ENCODE measurements at regions not wholly inside any gene's neighbourhood (a gene's known extent, or its start where the extent isn't known, plus 50 kb on each side); places are given as distances from the start of the nearest gene placed in this dataset.

- H3K4me3 ChIP-seq (ENCODE audit: low read depth, low read length): no peak overlapping the region
- H3K36me3 ChIP-seq (ENCODE audit: insufficient read depth): no peaks in the 10 kb centered on the region
- H3K27ac ChIP-seq (ENCODE audit: low read depth): no peak overlapping the region
- WGBS: 79% methylated on average over 3 of the region's 3 CpGs
- no peak for DNase-seq (ENCODE audit: extremely low spot score)
- H3K4me1 ChIP-seq (ENCODE audit: insufficient read depth): no peaks in the 10 kb centered on the region
Measured at GRCh38 chr13:88086577-88086976, 415.4 kb downstream of the SLITRK5 start.

GRCh38 chr13:88097541-88097940 is 426.4 kb downstream of the SLITRK5 start:
- DNase-seq (ENCODE audit: extremely low spot score): no peak
- WGBS: 22% methylated on average over 2 of the region's 2 CpGs
- Histone ChIP-seq H3K4me1 (ENCODE audit: insufficient read depth) (no peaks in the 10 kb centered on the region), H3K36me3 (ENCODE audit: insufficient read depth) (no peaks in the 10 kb centered on the region), H3K27ac (ENCODE audit: low read depth) (no peak overlapping the region), H3K4me3 (ENCODE audit: low read depth, low read length) (no peak overlapping the region)

GRCh38 chr13:88103824-88104223 is 432.7 kb downstream of the SLITRK5 start:
- Histone ChIP-seq H3K36me3 (ENCODE audit: insufficient read depth) (no peaks in the 10 kb centered on the region), H3K4me1 (ENCODE audit: insufficient read depth) (no peaks in the 10 kb centered on the region), H3K27ac (ENCODE audit: low read depth) (no peak overlapping the region), H3K4me3 (ENCODE audit: low read depth, low read length) (no peak overlapping the region)
- WGBS: 71% methylated on average over 1 of the region's 1 CpG
- DNase-seq (ENCODE audit: extremely low spot score): no peak

GRCh38 chr13:88104576-88104975 is 433.4 kb downstream of the SLITRK5 start:
- Histone ChIP-seq H3K4me1 (ENCODE audit: insufficient read depth) (no peaks in the 10 kb centered on the region), H3K27ac (ENCODE audit: low read depth) (no peak overlapping the region), H3K36me3 (ENCODE audit: insufficient read depth) (no peaks in the 10 kb centered on the region), H3K4me3 (ENCODE audit: low read depth, low read length) (no peak overlapping the region)
- 97% methylated on average over 1 of the region's 1 CpG for WGBS
- no peak for DNase-seq (ENCODE audit: extremely low spot score)

DNA sequence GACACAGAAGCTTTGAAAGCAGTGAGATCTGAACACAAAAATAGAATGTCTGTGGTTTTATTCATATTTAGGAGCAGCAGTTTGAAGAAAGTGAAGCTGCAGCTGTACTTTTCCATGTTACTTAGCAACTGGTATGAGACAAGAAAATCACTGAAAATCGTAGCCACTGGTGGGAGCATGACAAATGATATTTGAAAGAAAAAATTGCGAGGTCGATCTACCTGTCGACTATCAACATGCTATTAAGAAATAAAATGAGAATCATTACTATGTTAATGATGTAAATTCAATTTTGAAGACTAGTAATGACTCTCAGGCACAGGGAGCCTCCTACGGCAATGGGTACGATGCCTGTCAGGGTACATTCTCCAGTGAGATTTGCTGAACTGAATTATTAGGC is 436.4 kb downstream of the SLITRK5 start:
- no peaks in the 10 kb centered on the region for H3K4me1 ChIP-seq (ENCODE audit: insufficient read depth)
- 85% methylated on average over 6 of the region's 6 CpGs for WGBS
- no peaks in the 10 kb centered on the region for H3K36me3 ChIP-seq (ENCODE audit: insufficient read depth)
- DNase-seq (ENCODE audit: extremely low spot score): no peak
- no peak overlapping the region for H3K4me3 ChIP-seq (ENCODE audit: low read depth, low read length)
- H3K27ac ChIP-seq (ENCODE audit: low read depth): no peak overlapping the region

GRCh38 chr13:88112526-88112925 is 441.4 kb downstream of the SLITRK5 start:
- no peak overlapping the region for H3K27ac ChIP-seq (ENCODE audit: low read depth)
- H3K36me3 ChIP-seq (ENCODE audit: insufficient read depth): no peaks in the 10 kb centered on the region
- no peak for DNase-seq (ENCODE audit: extremely low spot score)
- no peak overlapping the region for H3K4me3 ChIP-seq (ENCODE audit: low read depth, low read length)
- no peaks in the 10 kb centered on the region for H3K4me1 ChIP-seq (ENCODE audit: insufficient read depth)
- WGBS: 55% methylated on average over 3 of the region's 3 CpGs

DNA sequence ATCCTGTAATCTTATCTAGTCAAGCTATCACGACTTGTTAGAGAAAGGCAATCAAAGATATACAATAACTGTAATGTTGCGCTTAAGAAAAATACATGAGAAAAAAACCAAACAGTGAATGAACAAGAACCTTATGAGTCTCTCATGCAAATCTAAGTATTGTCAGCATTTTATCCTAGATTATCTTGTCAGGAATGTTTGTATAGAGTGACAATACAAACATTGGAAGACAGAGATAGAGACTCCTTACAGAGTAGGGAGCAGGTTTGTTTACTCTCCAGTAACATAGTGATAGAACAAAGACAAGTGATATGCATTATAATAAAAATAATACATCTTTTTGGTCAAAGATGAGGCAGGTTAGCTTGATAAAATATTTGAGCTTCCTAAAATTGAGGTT is 444.8 kb downstream of the SLITRK5 start:
- no peak for DNase-seq (ENCODE audit: extremely low spot score)
- Histone ChIP-seq H3K4me1 (ENCODE audit: insufficient read depth) (no peaks in the 10 kb centered on the region), H3K36me3 (ENCODE audit: insufficient read depth) (no peaks in the 10 kb centered on the region), H3K27ac (ENCODE audit: low read depth) (no peak overlapping the region), H3K4me3 (ENCODE audit: low read depth, low read length) (no peak overlapping the region)
- WGBS: 32% methylated on average over 2 of the region's 2 CpGs

DNA sequence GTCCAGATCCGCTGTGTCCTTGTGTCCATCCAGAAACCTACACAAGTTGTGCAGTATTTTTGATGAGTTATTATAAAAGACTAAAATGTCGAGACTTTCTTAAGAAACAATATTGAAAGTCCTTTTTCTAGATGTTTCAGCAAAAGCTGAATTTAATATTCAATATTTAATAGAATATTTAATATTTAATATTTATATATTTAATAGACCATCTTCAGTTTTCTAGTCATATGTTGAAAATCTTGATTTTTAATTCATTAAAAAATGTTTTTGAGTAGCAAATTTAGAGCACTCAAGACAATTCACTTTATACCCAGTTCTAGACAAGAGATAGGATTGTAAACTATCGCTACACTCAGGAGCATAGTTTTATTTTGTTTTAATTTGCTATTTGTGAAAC is 447.8 kb downstream of the SLITRK5 start:
- 76% methylated on average over 3 of the region's 3 CpGs for WGBS
- no peaks in the 10 kb centered on the region for H3K4me1 ChIP-seq (ENCODE audit: insufficient read depth)
- no peak for DNase-seq (ENCODE audit: extremely low spot score)
- H3K36me3 ChIP-seq (ENCODE audit: insufficient read depth): no peaks in the 10 kb centered on the region
- H3K4me3 ChIP-seq (ENCODE audit: low read depth, low read length): no peak overlapping the region
- H3K27ac ChIP-seq (ENCODE audit: low read depth): no peak overlapping the region

- Histone ChIP-seq H3K4me3 (ENCODE audit: low read depth, low read length) (no peak overlapping the region), H3K4me1 (ENCODE audit: insufficient read depth) (no peaks in the 10 kb centered on the region), H3K36me3 (ENCODE audit: insufficient read depth) (no peaks in the 10 kb centered on the region), H3K27ac (ENCODE audit: low read depth) (no peak overlapping the region)
- no peak for DNase-seq (ENCODE audit: extremely low spot score)
Measured at GRCh38 chr13:88124142-88124541, 453.0 kb downstream of the SLITRK5 start.

DNA sequence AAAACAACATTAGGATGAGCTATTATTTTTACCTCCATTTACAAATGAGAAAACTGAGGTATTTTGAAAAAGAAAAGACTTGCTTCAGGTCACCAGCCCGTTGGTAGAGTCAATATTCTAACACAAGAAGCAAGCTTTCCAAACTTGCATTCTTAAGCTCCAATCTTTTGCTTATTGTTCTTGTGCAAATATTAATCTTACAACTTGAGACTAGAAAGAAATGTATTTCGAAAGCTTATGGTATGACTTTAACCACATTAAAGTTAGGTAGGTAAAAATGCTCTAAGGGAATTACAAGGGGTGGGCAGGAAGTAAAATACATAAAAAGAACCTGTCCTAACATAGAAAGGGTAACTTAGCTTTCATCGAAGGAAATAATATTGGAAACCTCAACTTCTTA is 453.9 kb downstream of the SLITRK5 start:
- Histone ChIP-seq H3K27ac (ENCODE audit: low read depth) (no peak overlapping the region), H3K4me1 (ENCODE audit: insufficient read depth) (no peaks in the 10 kb centered on the region), H3K36me3 (ENCODE audit: insufficient read depth) (no peaks in the 10 kb centered on the region), H3K4me3 (ENCODE audit: low read depth, low read length) (no peak overlapping the region)
- DNase-seq (ENCODE audit: extremely low spot score): no peak
- WGBS: 75% methylated on average over 3 of the region's 3 CpGs

DNA sequence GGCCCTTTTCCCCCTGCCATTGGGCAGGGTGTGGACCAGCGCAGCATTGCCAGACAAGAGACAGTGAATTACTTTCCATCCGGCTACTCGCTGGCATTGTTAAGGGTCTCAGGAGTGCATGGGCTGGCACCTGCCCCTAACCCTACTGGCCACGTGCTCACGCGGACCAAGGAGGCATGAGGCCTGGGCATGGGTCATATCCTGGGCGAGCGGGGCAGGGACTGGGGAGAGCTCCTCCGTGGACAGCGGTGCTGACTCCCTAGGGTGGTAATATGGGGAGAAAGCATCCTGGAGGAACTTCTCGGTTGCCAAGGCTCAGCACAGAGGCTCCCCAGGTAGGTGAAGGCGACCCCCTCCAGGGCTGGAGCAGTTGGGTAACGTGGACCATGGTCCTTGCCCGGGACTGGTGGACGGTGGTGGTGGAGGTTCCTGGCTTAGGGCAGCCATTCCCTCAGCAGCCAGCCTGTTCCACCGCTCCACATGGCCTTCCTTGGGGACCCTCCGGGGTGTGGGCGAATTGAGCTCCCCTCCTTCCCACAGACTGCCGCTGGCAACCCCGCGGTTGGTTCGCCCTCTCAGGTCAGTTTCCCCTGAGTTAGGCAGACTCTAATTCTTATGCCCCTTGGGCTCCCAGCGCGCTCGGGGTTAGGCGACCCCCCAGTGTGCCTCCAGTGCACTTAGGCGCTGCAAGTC is 465.1 kb downstream of the SLITRK5 start:
- Histone ChIP-seq H3K36me3 (ENCODE audit: insufficient read depth) (no peaks in the 10 kb centered on the region), H3K4me1 (ENCODE audit: insufficient read depth) (no peaks in the 10 kb centered on the region), H3K27ac (ENCODE audit: low read depth) (no peak overlapping the region), H3K4me3 (ENCODE audit: low read depth, low read length) (no peak overlapping the region)
- 97% methylated on average over 27 of the region's 27 CpGs for WGBS
- DNase-seq (ENCODE audit: extremely low spot score): no peak

DNA sequence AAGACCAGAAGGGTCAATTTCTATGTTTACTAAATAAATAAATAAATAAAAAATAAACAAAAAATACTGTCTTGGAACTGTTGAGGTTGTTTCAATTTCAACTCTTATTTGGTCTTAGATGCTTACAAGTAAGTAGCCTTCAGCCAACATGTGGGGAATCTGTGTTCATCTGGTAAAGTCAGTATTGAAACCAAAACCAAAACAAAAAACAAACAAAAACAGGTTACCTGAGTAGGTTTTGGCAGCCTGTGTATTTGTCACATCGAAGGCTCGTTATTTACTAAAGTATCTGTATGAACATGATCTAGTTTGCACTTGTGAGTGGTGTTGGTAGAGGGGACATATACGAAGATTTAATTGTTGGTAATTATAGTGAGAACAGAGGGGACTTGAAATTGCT is 471.5 kb downstream of the SLITRK5 start:
- 54% methylated on average over 3 of the region's 3 CpGs for WGBS

GRCh38 chr13:88144580-88144979 is 473.4 kb downstream of the SLITRK5 start:
- Histone ChIP-seq H3K36me3 (ENCODE audit: insufficient read depth) (no peaks in the 10 kb centered on the region), H3K4me3 (ENCODE audit: low read depth, low read length) (no peak overlapping the region), H3K4me1 (ENCODE audit: insufficient read depth) (no peaks in the 10 kb centered on the region), H3K27ac (ENCODE audit: low read depth) (no peak overlapping the region)
- WGBS: 91% methylated on average over 8 of the region's 8 CpGs
- DNase-seq (ENCODE audit: extremely low spot score): no peak

More for the DNA sequence above, 471.5 kb downstream of the SLITRK5 start:
- Histone ChIP-seq H3K27ac (ENCODE audit: low read depth) (no peak overlapping the region), H3K4me3 (ENCODE audit: low read depth, low read length) (no peak overlapping the region), H3K36me3 (ENCODE audit: insufficient read depth) (no peaks in the 10 kb centered on the region), H3K4me1 (ENCODE audit: insufficient read depth) (no peaks in the 10 kb centered on the region)
- DNase-seq (ENCODE audit: extremely low spot score): no peak

DNA sequence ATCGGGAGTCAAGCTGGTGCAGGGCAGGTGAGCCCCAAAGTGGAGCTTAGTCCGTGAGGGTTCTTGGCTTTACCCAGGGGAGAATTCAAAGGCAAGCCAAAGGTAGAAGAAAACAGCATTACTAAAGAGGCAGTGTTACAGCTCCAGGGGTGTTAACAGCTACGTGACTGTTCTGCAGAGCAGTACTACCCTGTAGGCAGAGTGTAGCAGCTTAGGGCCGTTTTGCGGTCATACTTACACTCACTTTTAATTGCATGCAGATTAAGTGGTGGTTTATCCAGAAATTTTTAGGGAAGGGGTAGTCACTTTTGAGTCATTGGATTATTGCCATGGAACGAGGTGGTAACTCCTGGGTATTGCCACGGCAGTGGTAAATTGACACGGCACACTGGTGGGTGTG is 482.2 kb downstream of the SLITRK5 start:
- Histone ChIP-seq H3K27ac (ENCODE audit: low read depth) (no peak overlapping the region), H3K4me1 (ENCODE audit: insufficient read depth) (no peaks in the 10 kb centered on the region), H3K4me3 (ENCODE audit: low read depth, low read length) (no peak overlapping the region), H3K36me3 (ENCODE audit: insufficient read depth) (no peaks in the 10 kb centered on the region)
- WGBS: 86% methylated on average over 8 of the region's 8 CpGs
- DNase-seq (ENCODE audit: extremely low spot score): no peak

GRCh38 chr13:88154001-88154400 is 482.8 kb downstream of the SLITRK5 start:
- no peak overlapping the region for H3K4me3 ChIP-seq (ENCODE audit: low read depth, low read length)
- DNase-seq (ENCODE audit: extremely low spot score): no peak
- WGBS: 66% methylated on average over 2 of the region's 2 CpGs
- no peaks in the 10 kb centered on the region for H3K36me3 ChIP-seq (ENCODE audit: insufficient read depth)
- H3K4me1 ChIP-seq (ENCODE audit: insufficient read depth): no peaks in the 10 kb centered on the region
- H3K27ac ChIP-seq (ENCODE audit: low read depth): no peak overlapping the region

Measured in urinary bladder (tissue), 3 donors.